ENCODE measurements at regions not wholly inside any gene's neighbourhood (a gene's known extent, or its start where the extent isn't known, plus 50 kb on each side); places are given as distances from the start of the nearest gene placed in this dataset.

GRCh38 chr20:51185861-51186260 lies 163.0 kb upstream of the KCNG1 start:
- no peak for TF ChIP-seq CTCF (optimal IDR thresholded peaks at IDR 0.05 in 1 of 3, IDR thresholded peaks at IDR 0.05 in 1 of 3, conservative IDR thresholded peaks at IDR 0.05 in 1 of 3; ENCODE audit: extremely low read depth in 1 of 3, insufficient read depth in 2 of 3, low read length in 3 of 3)
- TF ChIP-seq EZH2 (IDR thresholded peaks at IDR 0.05; ENCODE audit: low read length), result no peak
